Activated B cell treated with CpG ODN at 0.5 μM for 24 hours (primary cell): ENCODE measurements at regions not wholly inside any gene's neighbourhood (a gene's known extent, or its start where the extent isn't known, plus 50 kb on each side); places are given as distances from the start of the nearest gene placed in this dataset.

Experiments used
- ATAC-seq: fragments of 200-7000 bp; cut with Tn5 transposase; one replicate; pipeline ENCODE4 v1.10.0; 2021; ENCODE audit warnings: low read depth, mild to moderate bottlenecking, moderate library complexity
- CTCF ChIA-PET: fragments of 350-600 bp; sonication (Branson Sonifier 250); formaldehyde crosslinking; loops from one replicate; lab custom pipeline; 2021; ENCODE audit warnings: antibody characterized with exemption; lab: Charles Lee
- POLR2A ChIA-PET: fragments of 350-600 bp; sonication (Branson Sonifier 250); formaldehyde crosslinking; loops from one replicate; lab custom pipeline; 2021; ENCODE audit warnings: antibody characterized with exemption; lab: Charles Lee
- DNase-seq: peaks from one replicate; pipeline ENCODE4 v3.0.0; 2022
- H3K27ac Mint-ChIP-seq: one replicate; pipeline ENCODE4 v1.8.0; 2020; ENCODE audit warnings: mixed read lengths
- H3K27me3 Mint-ChIP-seq: one replicate; pipeline ENCODE4 v1.8.0; 2021; ENCODE audit warnings: mixed read lengths
- H3K36me3 Mint-ChIP-seq: one replicate; pipeline ENCODE4 v1.8.0; 2021; ENCODE audit warnings: low read depth, mixed read lengths
- H3K4me1 Mint-ChIP-seq: one replicate; pipeline ENCODE4 v1.8.0; 2021; ENCODE audit warnings: mixed read lengths
- H3K4me3 Mint-ChIP-seq: one replicate; pipeline ENCODE4 v1.8.0; 2020; ENCODE audit warnings: mild to moderate bottlenecking, mixed read lengths
- H3K9me3 Mint-ChIP-seq: one replicate; pipeline ENCODE4 v1.8.0; 2020; ENCODE audit warnings: mixed read lengths
- intact Hi-C: fragments of 100-400 bp; cut with micrococcal nuclease; formaldehyde crosslinking; loops from one replicate; pipeline ENCODE4 v1.15.1; 2024
- TF ChIP-seq, protein P1 (sequence below): fragments of 200-600 bp; IDR thresholded peaks from one replicate; pipeline ENCODE4 v1.8.0; 2022; ENCODE audit warnings: antibody characterized with exemption, mild to moderate bottlenecking

DNA sequence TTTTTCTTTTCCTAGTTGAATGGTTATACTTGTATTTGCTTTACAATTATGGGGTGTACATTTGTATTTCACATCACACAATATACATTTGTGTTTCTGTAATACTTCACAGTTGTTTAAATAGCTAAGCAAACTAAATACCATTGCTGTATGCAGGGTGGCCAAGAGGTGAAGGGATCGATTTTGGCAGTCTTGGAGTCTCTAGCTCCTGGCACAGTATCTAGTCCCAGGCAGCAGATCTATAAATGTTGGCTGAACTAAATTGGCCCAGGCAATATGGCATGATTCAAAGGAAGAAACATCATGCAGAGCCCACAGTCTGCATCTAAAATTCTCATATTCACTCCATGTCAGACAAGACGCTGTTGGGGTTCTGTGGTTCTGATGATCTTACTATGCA lies 110.1 kb upstream of the GPBP1 start:
- ATAC-seq = no peak
- intact Hi-C loops = no loop called here
- H3K4me3 Mint-ChIP-seq = no peak overlapping the region

DNA sequence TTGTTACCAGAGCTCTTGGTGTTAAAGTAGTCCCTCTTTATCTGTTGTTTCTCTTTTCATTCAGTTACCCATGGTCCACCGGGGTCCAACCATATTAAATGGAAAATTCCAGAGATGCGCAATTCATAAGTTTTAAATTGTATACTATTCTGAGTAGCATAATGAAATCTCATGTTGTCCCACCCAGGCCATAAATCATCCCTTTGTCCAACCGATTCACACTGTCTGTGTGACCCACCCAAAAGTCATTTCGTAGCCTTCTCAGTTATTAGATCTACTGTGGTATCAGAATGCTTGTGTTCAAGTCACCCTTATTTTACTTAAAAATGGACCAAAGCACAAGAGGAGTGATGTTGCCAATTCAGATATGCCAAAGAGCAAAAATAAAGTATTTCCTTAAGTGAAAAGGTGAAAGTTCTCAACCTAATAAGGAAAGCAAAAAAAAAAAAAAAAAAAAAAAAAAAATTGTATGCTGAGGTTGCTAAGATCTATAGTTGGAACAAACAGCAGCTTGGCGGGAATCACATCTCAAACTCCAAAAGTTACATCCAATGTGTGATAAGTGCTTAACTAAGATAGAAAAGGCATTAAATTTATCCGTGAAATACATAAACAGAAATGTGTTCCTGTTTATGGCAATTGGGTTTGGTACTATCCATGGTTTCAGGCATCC lies 106.8 kb upstream of the GPBP1 start:
- Mint-ChIP-seq H3K36me3 (no peaks in the 10 kb centered on the region), H3K4me1 (no peaks in the 10 kb centered on the region), H3K4me3 (no peak overlapping the region), H3K27ac (no peak overlapping the region), H3K9me3 (peaks cover 10% of the 10 kb centered on the region), H3K27me3 (peaks cover 14% of the 10 kb centered on the region)
- TF ChIP-seq, protein P1, sequence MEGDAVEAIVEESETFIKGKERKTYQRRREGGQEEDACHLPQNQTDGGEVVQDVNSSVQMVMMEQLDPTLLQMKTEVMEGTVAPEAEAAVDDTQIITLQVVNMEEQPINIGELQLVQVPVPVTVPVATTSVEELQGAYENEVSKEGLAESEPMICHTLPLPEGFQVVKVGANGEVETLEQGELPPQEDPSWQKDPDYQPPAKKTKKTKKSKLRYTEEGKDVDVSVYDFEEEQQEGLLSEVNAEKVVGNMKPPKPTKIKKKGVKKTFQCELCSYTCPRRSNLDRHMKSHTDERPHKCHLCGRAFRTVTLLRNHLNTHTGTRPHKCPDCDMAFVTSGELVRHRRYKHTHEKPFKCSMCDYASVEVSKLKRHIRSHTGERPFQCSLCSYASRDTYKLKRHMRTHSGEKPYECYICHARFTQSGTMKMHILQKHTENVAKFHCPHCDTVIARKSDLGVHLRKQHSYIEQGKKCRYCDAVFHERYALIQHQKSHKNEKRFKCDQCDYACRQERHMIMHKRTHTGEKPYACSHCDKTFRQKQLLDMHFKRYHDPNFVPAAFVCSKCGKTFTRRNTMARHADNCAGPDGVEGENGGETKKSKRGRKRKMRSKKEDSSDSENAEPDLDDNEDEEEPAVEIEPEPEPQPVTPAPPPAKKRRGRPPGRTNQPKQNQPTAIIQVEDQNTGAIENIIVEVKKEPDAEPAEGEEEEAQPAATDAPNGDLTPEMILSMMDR = no peak
- CTCF ChIA-PET = no interaction called here
- intact Hi-C loops = no loop called here
- ATAC-seq = no peak
- POLR2A ChIA-PET = no interaction called here
- no peak for DNase-seq

More for the DNA sequence above, 110.1 kb upstream of the GPBP1 start:
- Mint-ChIP-seq H3K9me3 (peaks cover 5% of the 10 kb centered on the region), H3K27me3 (peaks cover 15% of the 10 kb centered on the region), H3K4me1 (no peaks in the 10 kb centered on the region), H3K27ac (no peak overlapping the region), H3K36me3 (no peaks in the 10 kb centered on the region)
- ChIA-PET POLR2A (no interaction called here), CTCF (interaction anchor here (1.4 kb wide), 1 partner anchor 12 kb away, joined by 4 read pairs; no protein-coding TSS in a partner anchor)
- DNase-seq = no peak
- TF ChIP-seq, protein P1 = no peak

DNA sequence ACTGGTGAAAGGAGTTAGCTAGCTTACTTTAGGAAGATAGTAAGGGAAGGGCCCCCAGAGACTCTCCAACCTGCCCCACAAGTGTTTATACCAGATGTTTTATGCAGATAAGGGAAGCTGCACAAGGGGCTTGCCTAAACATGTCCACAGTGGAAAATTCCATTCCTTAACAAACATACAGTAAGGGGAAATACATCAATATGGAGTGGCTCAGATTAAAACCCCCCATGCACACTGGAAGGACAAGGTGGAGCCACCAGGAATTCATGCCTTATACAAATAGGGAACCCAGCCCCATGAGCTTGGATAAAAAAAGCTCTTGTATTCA lies 106.3 kb upstream of the GPBP1 start:
- H3K9me3 Mint-ChIP-seq = peaks cover 10% of the 10 kb centered on the region
- peaks cover 14% of the 10 kb centered on the region for H3K27me3 Mint-ChIP-seq
- TF ChIP-seq, protein P1 = no peak
- H3K36me3 Mint-ChIP-seq = no peaks in the 10 kb centered on the region
- POLR2A ChIA-PET = no interaction called here
- DNase-seq (no peak), ATAC-seq (no peak)
- H3K4me3 Mint-ChIP-seq = no peak overlapping the region
- no peaks in the 10 kb centered on the region for H3K4me1 Mint-ChIP-seq
- intact Hi-C loops = no loop called here
- CTCF ChIA-PET = no interaction called here
- H3K27ac Mint-ChIP-seq = no peak overlapping the region

DNA sequence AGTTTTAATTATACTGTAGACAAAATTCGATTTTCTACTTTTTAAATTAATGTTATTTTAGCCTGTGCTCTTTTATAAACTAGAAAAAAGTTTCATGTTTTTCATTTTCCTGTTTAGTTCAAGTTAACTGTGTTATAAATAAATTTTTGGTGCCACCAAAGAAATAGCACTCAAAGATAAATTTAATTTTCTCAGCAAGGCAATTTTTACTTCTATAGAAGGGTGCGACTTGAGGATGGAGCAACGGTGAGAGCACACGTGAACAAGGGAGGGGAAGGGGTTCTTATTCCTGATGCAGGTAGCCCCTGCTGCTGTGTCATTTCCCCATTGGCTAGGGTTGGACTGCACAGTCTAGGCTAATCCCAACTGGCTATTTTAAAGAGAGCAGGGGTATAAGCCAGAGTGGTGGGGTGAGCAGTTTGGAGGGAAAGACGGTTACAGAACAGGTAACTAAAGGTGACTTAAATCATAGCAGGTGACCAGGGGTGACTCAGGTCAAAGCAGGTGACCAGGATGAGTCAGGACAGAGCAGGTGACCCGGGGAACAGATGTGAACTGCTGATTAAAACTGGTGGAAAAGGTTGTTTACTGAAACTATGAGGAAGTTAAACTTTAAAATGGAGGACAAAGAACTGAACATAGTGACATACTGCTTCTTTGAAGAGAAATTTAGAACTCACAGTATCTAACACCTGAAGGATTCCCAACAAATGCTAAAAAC lies 104.6 kb upstream of the GPBP1 start:
- H3K4me3 Mint-ChIP-seq = no peak overlapping the region
- DNase-seq = no peak
- CTCF ChIA-PET = no interaction called here
- H3K36me3 Mint-ChIP-seq = no peaks in the 10 kb centered on the region
- intact Hi-C loops = no loop called here
- peaks cover 9% of the 10 kb centered on the region for H3K9me3 Mint-ChIP-seq
- TF ChIP-seq, protein P1 = no peak
- H3K27ac Mint-ChIP-seq = no peak overlapping the region
- ATAC-seq = no peak
- H3K4me1 Mint-ChIP-seq = no peaks in the 10 kb centered on the region
- peaks cover 15% of the 10 kb centered on the region for H3K27me3 Mint-ChIP-seq
- POLR2A ChIA-PET = no interaction called here

DNA sequence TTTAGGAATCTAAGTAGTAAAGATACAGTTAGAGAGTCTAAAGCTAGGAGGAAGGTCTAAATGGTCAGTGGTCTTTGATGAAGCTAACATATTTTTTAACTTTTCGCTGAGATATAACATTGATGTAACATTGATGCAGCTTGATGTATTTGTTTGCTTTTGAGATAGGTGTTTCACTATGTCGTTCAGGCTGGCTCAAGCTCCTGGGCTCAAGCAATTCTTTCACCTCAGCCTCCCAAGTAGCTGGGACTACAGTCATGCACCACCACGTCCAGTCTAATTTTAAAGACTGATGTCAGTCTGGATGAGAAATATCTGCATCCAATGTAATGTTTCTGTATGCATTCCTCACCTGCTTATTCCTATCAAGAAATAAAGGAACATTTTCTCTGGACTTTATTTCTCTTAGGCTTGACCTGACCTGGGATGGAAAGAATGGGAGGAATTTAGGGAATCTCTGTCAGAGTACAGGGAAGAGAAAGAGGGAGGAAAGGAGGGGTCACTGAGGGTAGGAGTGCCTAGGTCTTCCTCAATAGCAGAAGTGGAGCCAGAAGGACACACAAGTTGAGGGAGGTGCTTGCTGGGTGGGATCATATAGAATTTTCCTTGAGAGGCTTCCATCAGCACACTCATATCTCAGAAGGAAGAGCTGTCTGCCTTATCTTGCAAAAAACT lies 101.5 kb upstream of the GPBP1 start:
- H3K9me3 Mint-ChIP-seq = peaks cover 4% of the 10 kb centered on the region
- intact Hi-C loops = no loop called here
- H3K4me3 Mint-ChIP-seq = no peak overlapping the region
- TF ChIP-seq, protein P1 = no peak
- peaks cover 10% of the 10 kb centered on the region for H3K27me3 Mint-ChIP-seq
- no peaks in the 10 kb centered on the region for H3K36me3 Mint-ChIP-seq
- ChIA-PET POLR2A (no interaction called here), CTCF (no interaction called here)
- no peak overlapping the region for H3K27ac Mint-ChIP-seq
- ATAC-seq = no peak
- no peak for DNase-seq
- H3K4me1 Mint-ChIP-seq = no peaks in the 10 kb centered on the region
